Forelimb muscle (tissue), 1 donor: ENCODE measurements at regions not wholly inside any gene's neighbourhood (a gene's known extent, or its start where the extent isn't known, plus 50 kb on each side); places are given as distances from the start of the nearest gene placed in this dataset.
"Not testable (repeated sequence)": the region's sequence is repeated elsewhere in the genome, so short reads cannot be mapped to it uniquely, and the experiment has no call there.

ENCODE experiments used
- DNase-seq: peaks from one replicate; pipeline ENCODE4 v3.0.0-alpha.2; 2013; ENCODE audit warnings: low read depth

GRCh38 chr1:30460661-30461060, 262.7 kb downstream of the MATN1 start:
- no peak for DNase-seq

GRCh38 chr1:30458730-30459485, 264.5 kb downstream of the MATN1 start:
- not testable (repeated sequence) for DNase-seq

- DNase-seq = no peak
Observed at GRCh38 chr1:30452925-30453324, 270.5 kb downstream of the MATN1 start.

- no peak for DNase-seq
Observed at GRCh38 chr1:30452170-30452569, 271.2 kb downstream of the MATN1 start.

- no peak for DNase-seq
Observed at GRCh38 chr1:30451532-30452125, 271.8 kb downstream of the MATN1 start.

GRCh38 chr1:30450818-30451233, 272.6 kb downstream of the MATN1 start:
- DNase-seq = no peak

GRCh38 chr1:30450148-30450817, 273.1 kb downstream of the MATN1 start:
- no peak for DNase-seq

- no peak for DNase-seq
Observed at GRCh38 chr1:30449428-30450147, 273.8 kb downstream of the MATN1 start.

- no peak for DNase-seq
Observed at GRCh38 chr1:30449003-30449402, 274.4 kb downstream of the MATN1 start.

- DNase-seq = no peak
Observed at GRCh38 chr1:30447701-30448100, 275.7 kb downstream of the MATN1 start.

GRCh38 chr1:30447080-30447479, 276.3 kb downstream of the MATN1 start:
- no peak for DNase-seq

- DNase-seq = no peak
Observed at GRCh38 chr1:30446508-30446907, 276.9 kb downstream of the MATN1 start.

GRCh38 chr1:30446095-30446494, 277.3 kb downstream of the MATN1 start:
- DNase-seq = no peak

GRCh38 chr1:30445449-30445848, 277.9 kb downstream of the MATN1 start:
- no peak for DNase-seq

GRCh38 chr1:30444850-30445249, 278.5 kb downstream of the MATN1 start:
- DNase-seq = no peak

- no peak for DNase-seq
Observed at GRCh38 chr1:30444401-30444800, 279.0 kb downstream of the MATN1 start.

- not testable (repeated sequence) for DNase-seq
Observed at GRCh38 chr1:30438274-30438673, 285.1 kb downstream of the MATN1 start.

GRCh38 chr1:30437059-30437576, 286.3 kb downstream of the MATN1 start:
- no peak for DNase-seq

GRCh38 chr1:30427545-30427944, 295.8 kb downstream of the MATN1 start:
- DNase-seq = no peak

- no peak for DNase-seq
Observed at GRCh38 chr1:30425046-30425445, 298.3 kb downstream of the MATN1 start.

GRCh38 chr1:30423570-30423969, 299.8 kb downstream of the MATN1 start:
- DNase-seq = no peak

- DNase-seq = no peak
Observed at GRCh38 chr1:30422251-30422650, 301.1 kb downstream of the MATN1 start.
